ENCODE measurements at regions not wholly inside any gene's neighbourhood (a gene's known extent, or its start where the extent isn't known, plus 50 kb on each side); places are given as distances from the start of the nearest gene placed in this dataset.

GRCh38 chr3:102098130-102098885 lies 249.0 kb downstream of the NFKBIZ start:
- no peak overlapping the region for H2AK5ac ChIP-seq (ENCODE audit: low read length, severe bottlenecking)
- no peak overlapping the region for H3K23ac ChIP-seq (ENCODE audit: low read length in 2 of 2)
- H4K91ac ChIP-seq (ENCODE audit: low read length) = no peak overlapping the region
- H3K9me3 ChIP-seq (ENCODE audit: control insufficient read depth, low read length) = no peaks in the 10 kb centered on the region
- H2AFZ ChIP-seq (ENCODE audit: low read depth, low read length) = no peak overlapping the region
- H2BK12ac ChIP-seq (ENCODE audit: low read length in 2 of 2) = no peak overlapping the region
- H2BK5ac ChIP-seq (ENCODE audit: low read depth, low read length, poor library complexity, severe bottlenecking) = no peak overlapping the region
- H3K4me3 ChIP-seq (ENCODE audit: insufficient read depth in 1 of 2, low read depth in 1 of 2, low read length in 2 of 2) = no peak overlapping the region
- H4K8ac ChIP-seq (ENCODE audit: low read length) = no peak overlapping the region
- no peaks in the 10 kb centered on the region for H3K27me3 ChIP-seq (ENCODE audit: control insufficient read depth in 1 of 2, insufficient read depth in 1 of 2, low read length in 2 of 2)
- no peak overlapping the region for H3K27ac ChIP-seq (ENCODE audit: low read length, poor library complexity, severe bottlenecking)
- H3K79me1 ChIP-seq (replicated peaks; ENCODE audit: low read length, poor library complexity, severe bottlenecking) = no peaks in the 10 kb centered on the region
- H3K18ac ChIP-seq (ENCODE audit: low read depth in 1 of 2, low read length in 2 of 2) = no peak overlapping the region
- no peak for DNase-seq
- no peak overlapping the region for H3K4ac ChIP-seq (ENCODE audit: low read depth in 1 of 2, low read length in 2 of 2)
- H3K4me1 ChIP-seq (ENCODE audit: control insufficient read depth, insufficient read depth, low read depth, low read length) = peaks cover 4% of the 10 kb centered on the region
- H3K4me2 ChIP-seq (ENCODE audit: low read length, poor library complexity, severe bottlenecking) = no peak overlapping the region
- H2BK15ac ChIP-seq (ENCODE audit: low read depth, poor library complexity, severe bottlenecking) = no peak overlapping the region
- H3K9ac ChIP-seq (ENCODE audit: low read length) = no peak overlapping the region
- H3K14ac ChIP-seq (ENCODE audit: low read length in 2 of 2) = no peak overlapping the region
- no peaks in the 10 kb centered on the region for H3K36me3 ChIP-seq (ENCODE audit: control insufficient read depth in 1 of 2, insufficient read depth in 2 of 2, low read depth in 1 of 2, low read length in 2 of 2)
- 86% methylated on average over 3 of the region's 3 CpGs for whole genome bisulfite sequencing
- no peak overlapping the region for H2BK120ac ChIP-seq (ENCODE audit: low read depth, low read length)

GRCh38 chr3:102099913-102100312 lies 250.6 kb downstream of the NFKBIZ start:
- no peak overlapping the region for H3K4me2 ChIP-seq (ENCODE audit: low read length, poor library complexity, severe bottlenecking)
- H3K9me3 ChIP-seq (ENCODE audit: control insufficient read depth, low read length) = no peaks in the 10 kb centered on the region
- no peaks in the 10 kb centered on the region for H3K36me3 ChIP-seq (ENCODE audit: control insufficient read depth in 1 of 2, insufficient read depth in 2 of 2, low read depth in 1 of 2, low read length in 2 of 2)
- no peak overlapping the region for H4K91ac ChIP-seq (ENCODE audit: low read length)
- H3K9ac ChIP-seq (ENCODE audit: low read length) = no peak overlapping the region
- H2AFZ ChIP-seq (ENCODE audit: low read depth, low read length) = no peak overlapping the region
- H2BK15ac ChIP-seq (ENCODE audit: low read depth, poor library complexity, severe bottlenecking) = no peak overlapping the region
- H3K4me1 ChIP-seq (ENCODE audit: control insufficient read depth, insufficient read depth, low read depth, low read length) = peaks cover 2% of the 10 kb centered on the region
- H3K79me1 ChIP-seq (replicated peaks; ENCODE audit: low read length, poor library complexity, severe bottlenecking) = no peaks in the 10 kb centered on the region
- no peak overlapping the region for H3K4ac ChIP-seq (ENCODE audit: low read depth in 1 of 2, low read length in 2 of 2)
- 100% methylated on average over 1 of the region's 1 CpG for WGBS
- H3K27ac ChIP-seq (ENCODE audit: low read length, poor library complexity, severe bottlenecking) = no peak overlapping the region
- no peak overlapping the region for H2BK12ac ChIP-seq (ENCODE audit: low read length in 2 of 2)
- H2BK5ac ChIP-seq (ENCODE audit: low read depth, low read length, poor library complexity, severe bottlenecking) = no peak overlapping the region
- no peak overlapping the region for H3K18ac ChIP-seq (ENCODE audit: low read depth in 1 of 2, low read length in 2 of 2)
- H2BK120ac ChIP-seq (ENCODE audit: low read depth, low read length) = no peak overlapping the region
- no peak overlapping the region for H3K14ac ChIP-seq (ENCODE audit: low read length in 2 of 2)
- H3K27me3 ChIP-seq (ENCODE audit: control insufficient read depth in 1 of 2, insufficient read depth in 1 of 2, low read length in 2 of 2) = no peaks in the 10 kb centered on the region
- no peak overlapping the region for H3K23ac ChIP-seq (ENCODE audit: low read length in 2 of 2)
- peak overlapping the region; percentile 73 for H2AK5ac ChIP-seq (ENCODE audit: low read length, severe bottlenecking)
- DNase-seq = no peak
- no peak overlapping the region for H3K4me3 ChIP-seq (ENCODE audit: insufficient read depth in 1 of 2, low read depth in 1 of 2, low read length in 2 of 2)
- H4K8ac ChIP-seq (ENCODE audit: low read length) = no peak overlapping the region

GRCh38 chr3:102102394-102102793 lies 253.1 kb downstream of the NFKBIZ start:
- no peak overlapping the region for H3K9ac ChIP-seq (ENCODE audit: low read length)
- no peak overlapping the region for H2AFZ ChIP-seq (ENCODE audit: low read depth, low read length)
- no peak overlapping the region for H2BK15ac ChIP-seq (ENCODE audit: low read depth, poor library complexity, severe bottlenecking)
- no peak overlapping the region for H3K14ac ChIP-seq (ENCODE audit: low read length in 2 of 2)
- 76% methylated on average over 3 of the region's 3 CpGs for whole genome bisulfite sequencing
- no peak overlapping the region for H2AK5ac ChIP-seq (ENCODE audit: low read length, severe bottlenecking)
- H3K27ac ChIP-seq (ENCODE audit: low read length, poor library complexity, severe bottlenecking) = no peak overlapping the region
- no peak overlapping the region for H2BK5ac ChIP-seq (ENCODE audit: low read depth, low read length, poor library complexity, severe bottlenecking)
- H3K4me1 ChIP-seq (ENCODE audit: control insufficient read depth, insufficient read depth, low read depth, low read length) = peaks cover 2% of the 10 kb centered on the region
- H3K79me1 ChIP-seq (replicated peaks; ENCODE audit: low read length, poor library complexity, severe bottlenecking) = no peaks in the 10 kb centered on the region
- no peak overlapping the region for H3K4ac ChIP-seq (ENCODE audit: low read depth in 1 of 2, low read length in 2 of 2)
- H4K91ac ChIP-seq (ENCODE audit: low read length) = no peak overlapping the region
- no peak for DNase-seq
- H3K36me3 ChIP-seq (ENCODE audit: control insufficient read depth in 1 of 2, insufficient read depth in 2 of 2, low read depth in 1 of 2, low read length in 2 of 2) = no peaks in the 10 kb centered on the region
- peaks cover 5% of the 10 kb centered on the region for H3K9me3 ChIP-seq (ENCODE audit: control insufficient read depth, low read length)
- no peak overlapping the region for H4K8ac ChIP-seq (ENCODE audit: low read length)
- H2BK12ac ChIP-seq (ENCODE audit: low read length in 2 of 2) = no peak overlapping the region
- H3K27me3 ChIP-seq (ENCODE audit: control insufficient read depth in 1 of 2, insufficient read depth in 1 of 2, low read length in 2 of 2) = no peaks in the 10 kb centered on the region
- no peak overlapping the region for H3K23ac ChIP-seq (ENCODE audit: low read length in 2 of 2)
- no peak overlapping the region for H3K18ac ChIP-seq (ENCODE audit: low read depth in 1 of 2, low read length in 2 of 2)
- H3K4me2 ChIP-seq (ENCODE audit: low read length, poor library complexity, severe bottlenecking) = no peak overlapping the region
- no peak overlapping the region for H3K4me3 ChIP-seq (ENCODE audit: insufficient read depth in 1 of 2, low read depth in 1 of 2, low read length in 2 of 2)
- H2BK120ac ChIP-seq (ENCODE audit: low read depth, low read length) = no peak overlapping the region

GRCh38 chr3:102104033-102104432 lies 254.7 kb downstream of the NFKBIZ start:
- WGBS = 77% methylated on average over 1 of the region's 2 CpGs
- Histone ChIP-seq H3K18ac (ENCODE audit: low read depth in 1 of 2, low read length in 2 of 2) (no peak overlapping the region), H3K79me1 (replicated peaks; ENCODE audit: low read length, poor library complexity, severe bottlenecking) (no peaks in the 10 kb centered on the region), H2BK120ac (ENCODE audit: low read depth, low read length) (no peak overlapping the region), H4K8ac (ENCODE audit: low read length) (no peak overlapping the region), H3K4me3 (ENCODE audit: insufficient read depth in 1 of 2, low read depth in 1 of 2, low read length in 2 of 2) (no peak overlapping the region), H3K9me3 (ENCODE audit: control insufficient read depth, low read length) (peaks cover 13% of the 10 kb centered on the region), H2BK5ac (ENCODE audit: low read depth, low read length, poor library complexity, severe bottlenecking) (no peak overlapping the region), H4K91ac (ENCODE audit: low read length) (no peak overlapping the region), H3K4me2 (ENCODE audit: low read length, poor library complexity, severe bottlenecking) (no peak overlapping the region), H3K14ac (ENCODE audit: low read length in 2 of 2) (no peak overlapping the region), H3K27ac (ENCODE audit: low read length, poor library complexity, severe bottlenecking) (no peak overlapping the region), H3K4ac (ENCODE audit: low read depth in 1 of 2, low read length in 2 of 2) (no peak overlapping the region), H2BK15ac (ENCODE audit: low read depth, poor library complexity, severe bottlenecking) (no peak overlapping the region), H3K9ac (ENCODE audit: low read length) (peak overlapping the region; percentile 51), H3K23ac (ENCODE audit: low read length in 2 of 2) (no peak overlapping the region), H2BK12ac (ENCODE audit: low read length in 2 of 2) (no peak overlapping the region), H3K4me1 (ENCODE audit: control insufficient read depth, insufficient read depth, low read depth, low read length) (peaks cover 2% of the 10 kb centered on the region), H3K36me3 (ENCODE audit: control insufficient read depth in 1 of 2, insufficient read depth in 2 of 2, low read depth in 1 of 2, low read length in 2 of 2) (no peaks in the 10 kb centered on the region), H3K27me3 (ENCODE audit: control insufficient read depth in 1 of 2, insufficient read depth in 1 of 2, low read length in 2 of 2) (no peaks in the 10 kb centered on the region), H2AFZ (ENCODE audit: low read depth, low read length) (no peak overlapping the region), H2AK5ac (ENCODE audit: low read length, severe bottlenecking) (no peak overlapping the region)
- DNase-seq = no peak

All from mesenchymal stem cell (in vitro differentiated cells and primary cell).